Pulmonary artery endothelial cell (primary cell): ENCODE measurements at regions not wholly inside any gene's neighbourhood (a gene's known extent, or its start where the extent isn't known, plus 50 kb on each side); places are given as distances from the start of the nearest gene placed in this dataset.

Experiments
- DNase-seq: peaks from one replicate; pipeline ENCODE4 v3.0.0-alpha.2; 2011; ENCODE audit warnings: low read depth, low spot score

- DNase-seq: no peak
These were observed 118.4 kb upstream of the ROBO1 start for GRCh38 chr3:79886204-79886603.

- DNase-seq: no peak
These were observed 117.6 kb upstream of the ROBO1 start for GRCh38 chr3:79885407-79885806.

GRCh38 chr3:79884354-79884753, 116.6 kb upstream of the ROBO1 start:
- DNase-seq: no peak

GRCh38 chr3:79881431-79881830, 113.6 kb upstream of the ROBO1 start:
- DNase-seq: no peak

- no peak for DNase-seq
These were observed 110.9 kb upstream of the ROBO1 start for GRCh38 chr3:79878708-79879107.

- no peak for DNase-seq
These were observed 106.8 kb upstream of the ROBO1 start for GRCh38 chr3:79874646-79875045.

- peak; percentile 48 for DNase-seq
These were observed 104.7 kb upstream of the ROBO1 start for GRCh38 chr3:79872483-79872882.

- DNase-seq: no peak
These were observed 103.9 kb upstream of the ROBO1 start for GRCh38 chr3:79871656-79872055.

- DNase-seq: no peak
These were observed 102.5 kb upstream of the ROBO1 start for GRCh38 chr3:79870313-79870620.

GRCh38 chr3:79869461-79870312, 101.9 kb upstream of the ROBO1 start:
- DNase-seq: no peak

- no peak for DNase-seq
These were observed 98.4 kb upstream of the ROBO1 start for GRCh38 chr3:79866162-79866561.

- DNase-seq: no peak
These were observed 96.3 kb upstream of the ROBO1 start for GRCh38 chr3:79864077-79864476.

GRCh38 chr3:79848876-79849275, 81.1 kb upstream of the ROBO1 start:
- no peak for DNase-seq

GRCh38 chr3:79847928-79848327, 80.1 kb upstream of the ROBO1 start:
- no peak for DNase-seq

GRCh38 chr3:79846148-79846933, 78.5 kb upstream of the ROBO1 start:
- no peak for DNase-seq

- no peak for DNase-seq
These were observed 77.7 kb upstream of the ROBO1 start for GRCh38 chr3:79845546-79845945.

- DNase-seq: no peak
These were observed 76.4 kb upstream of the ROBO1 start for GRCh38 chr3:79844176-79844575.

- DNase-seq: peak; percentile 20
These were observed 75.4 kb upstream of the ROBO1 start for GRCh38 chr3:79843180-79843579.

GRCh38 chr3:79835701-79836100, 67.9 kb upstream of the ROBO1 start:
- DNase-seq: no peak

- no peak for DNase-seq
These were observed 56.4 kb upstream of the ROBO1 start for GRCh38 chr3:79824166-79824565.

- DNase-seq: no peak
These were observed 54.3 kb upstream of the ROBO1 start for GRCh38 chr3:79822076-79822475.

GRCh38 chr3:79820089-79820488, 52.3 kb upstream of the ROBO1 start:
- DNase-seq: no peak

GRCh38 chr3:79818015-79818414, 50.2 kb upstream of the ROBO1 start:
- DNase-seq: no peak
